A172 (cell line): ENCODE measurements at regions not wholly inside any gene's neighbourhood (a gene's known extent, or its start where the extent isn't known, plus 50 kb on each side); places are given as distances from the start of the nearest gene placed in this dataset.
A peak's percentile ranks its signal among the peaks of the same experiment; 100 is the strongest.

Experiments used
- DNase-seq: peaks from one replicate; pipeline ENCODE4 v3.0.0-alpha.2; 2015; ENCODE audit warnings: low spot score

- DNase-seq, result no peak
Measured at GRCh38 chr5:164027738-164028137, 522.3 kb downstream of the MAT2B start.

- DNase-seq, result no peak
Measured at GRCh38 chr5:164038128-164038783, 532.8 kb downstream of the MAT2B start.

GRCh38 chr5:164041105-164041504 lies 535.7 kb downstream of the MAT2B start:
- no peak for DNase-seq

GRCh38 chr5:164048359-164048926 lies 543.0 kb downstream of the MAT2B start:
- DNase-seq, result peak; percentile 6

- DNase-seq, result no peak
Measured at GRCh38 chr5:164051745-164052144, 546.3 kb downstream of the MAT2B start.

- no peak for DNase-seq
Measured at GRCh38 chr5:164052536-164053093, 547.2 kb downstream of the MAT2B start.

GRCh38 chr5:164053123-164053522 lies 547.7 kb downstream of the MAT2B start:
- DNase-seq, result no peak

GRCh38 chr5:164054461-164054860 lies 549.0 kb downstream of the MAT2B start:
- no peak for DNase-seq

GRCh38 chr5:164057121-164057520 lies 551.7 kb downstream of the MAT2B start:
- no peak for DNase-seq

- no peak for DNase-seq
Measured at GRCh38 chr5:164058621-164059020, 553.2 kb downstream of the MAT2B start.

- DNase-seq, result no peak
Measured at GRCh38 chr5:164059471-164059870, 554.1 kb downstream of the MAT2B start.

GRCh38 chr5:164060786-164061355 lies 555.5 kb downstream of the MAT2B start:
- DNase-seq, result no peak

- no peak for DNase-seq
Measured at GRCh38 chr5:164062304-164062703, 556.9 kb downstream of the MAT2B start.

- DNase-seq, result no peak
Measured at GRCh38 chr5:164065266-164065665, 559.8 kb downstream of the MAT2B start.

- no peak for DNase-seq
Measured at GRCh38 chr5:164071671-164072070, 566.3 kb downstream of the MAT2B start.

- no peak for DNase-seq
Measured at GRCh38 chr5:164073081-164073480, 567.7 kb downstream of the MAT2B start.

- DNase-seq, result no peak
Measured at GRCh38 chr5:164076556-164076955, 571.1 kb downstream of the MAT2B start.

- DNase-seq, result no peak
Measured at GRCh38 chr5:164090358-164090757, 584.9 kb downstream of the MAT2B start.

GRCh38 chr5:164091836-164092235 lies 586.4 kb downstream of the MAT2B start:
- DNase-seq, result no peak

- no peak for DNase-seq
Measured at GRCh38 chr5:164094291-164094690, 588.9 kb downstream of the MAT2B start.

GRCh38 chr5:164097749-164098148 lies 592.3 kb downstream of the MAT2B start:
- DNase-seq, result peak; percentile 28

- DNase-seq, result no peak
Measured at GRCh38 chr5:164098531-164098930, 593.1 kb downstream of the MAT2B start.

GRCh38 chr5:164098979-164099378 lies 593.6 kb downstream of the MAT2B start:
- DNase-seq, result no peak
